Fibroblast of lung (primary cell): ENCODE measurements at regions not wholly inside any gene's neighbourhood (a gene's known extent, or its start where the extent isn't known, plus 50 kb on each side); places are given as distances from the start of the nearest gene placed in this dataset.
"Not testable (repeated sequence)": the region's sequence is repeated elsewhere in the genome, so short reads cannot be mapped to it uniquely, and the experiment has no call there.

Experiments used
- DNase-seq, 2 donors: peaks; one replicate each; pipeline versions ENCODE4 v3.0.0 to v3.0.0-alpha.2; 2010; ENCODE audit warnings: low read depth in 2 of 2
- H2AFZ ChIP-seq: 2 replicates; pipeline ENCODE4 v1.5.1; 2012; ENCODE audit warnings: low read length, control low read depth, inconsistent platforms
- H3K27ac ChIP-seq: 2 replicates; pipeline ENCODE4 v1.5.1; 2011; ENCODE audit warnings: low read length, control low read depth; ENCODE audit not compliant: insufficient read depth
- H3K27me3 ChIP-seq: 2 replicates; pipeline ENCODE4 v1.5.1; 2011; ENCODE audit warnings: mild to moderate bottlenecking, low read length; ENCODE audit not compliant: control insufficient read depth, insufficient read depth
- H3K36me3 ChIP-seq: 2 replicates; pipeline ENCODE4 v1.5.1; 2011; ENCODE audit warnings: low read length; ENCODE audit not compliant: control insufficient read depth, insufficient read depth
- H3K4me1 ChIP-seq: 2 replicates; pipeline ENCODE4 v1.5.1; 2011; ENCODE audit warnings: low read length; ENCODE audit not compliant: control insufficient read depth, insufficient read depth; ENCODE audit errors: extremely low read depth
- H3K4me2 ChIP-seq: 2 replicates; pipeline ENCODE4 v1.5.1; 2011; ENCODE audit warnings: low read length, control low read depth; ENCODE audit not compliant: insufficient read depth; ENCODE audit errors: extremely low read depth
- H3K4me3 ChIP-seq, 4 experiments: fragments of 200-600 bp in 1 of 4; sonication (generic) in 1 of 4; replicated peaks in 1 of 4; 2 replicates each; pipeline ENCODE4 v1.5.1; 2011 to 2016; ENCODE audit warnings: low read length in 4 of 4, low read depth in 3 of 4, mild to moderate bottlenecking in 3 of 4, control low read depth in 2 of 4, inconsistent platforms in 1 of 4, mixed read lengths in 1 of 4; ENCODE audit not compliant: insufficient read depth in 1 of 4; ENCODE audit errors: control extremely low read depth in 1 of 4
- H3K79me2 ChIP-seq: 2 replicates; pipeline ENCODE4 v1.5.1; 2012; ENCODE audit warnings: mild to moderate bottlenecking, low read length, inconsistent platforms; ENCODE audit not compliant: control insufficient read depth, insufficient read depth
- H3K9ac ChIP-seq: 2 replicates; pipeline ENCODE4 v1.5.1; 2011; ENCODE audit warnings: mild to moderate bottlenecking, low read length, control low read depth; ENCODE audit not compliant: insufficient read depth
- H3K9me3 ChIP-seq: 2 replicates; pipeline ENCODE4 v1.5.1; 2012; ENCODE audit warnings: low read depth, low read length; ENCODE audit not compliant: control insufficient read depth, insufficient read depth
- H4K20me1 ChIP-seq: 2 replicates; pipeline ENCODE4 v1.5.1; 2011; ENCODE audit warnings: low read length; ENCODE audit not compliant: control insufficient read depth, insufficient read depth; ENCODE audit errors: extremely low read depth
- EZH2 ChIP-seq: IDR thresholded peaks from 2 replicates; pipeline ENCODE4 v1.5.1; 2012; ENCODE audit warnings: low read length, control low read depth, mild to moderate bottlenecking; ENCODE audit errors: missing control alignments
- TF ChIP-seq, protein P1 (sequence below), 2 donors: IDR thresholded peaks in 1 of 2; conservative IDR thresholded peaks in 1 of 2; 1 replicate in 1 of 2; 2 replicates in 1 of 2; pipeline ENCODE4 v1.5.1; 2011 to 2012; ENCODE audit warnings: low read length in 2 of 2, control low read depth in 1 of 2, inconsistent platforms in 1 of 2, low read depth in 1 of 2, mild to moderate bottlenecking in 1 of 2

DNA sequence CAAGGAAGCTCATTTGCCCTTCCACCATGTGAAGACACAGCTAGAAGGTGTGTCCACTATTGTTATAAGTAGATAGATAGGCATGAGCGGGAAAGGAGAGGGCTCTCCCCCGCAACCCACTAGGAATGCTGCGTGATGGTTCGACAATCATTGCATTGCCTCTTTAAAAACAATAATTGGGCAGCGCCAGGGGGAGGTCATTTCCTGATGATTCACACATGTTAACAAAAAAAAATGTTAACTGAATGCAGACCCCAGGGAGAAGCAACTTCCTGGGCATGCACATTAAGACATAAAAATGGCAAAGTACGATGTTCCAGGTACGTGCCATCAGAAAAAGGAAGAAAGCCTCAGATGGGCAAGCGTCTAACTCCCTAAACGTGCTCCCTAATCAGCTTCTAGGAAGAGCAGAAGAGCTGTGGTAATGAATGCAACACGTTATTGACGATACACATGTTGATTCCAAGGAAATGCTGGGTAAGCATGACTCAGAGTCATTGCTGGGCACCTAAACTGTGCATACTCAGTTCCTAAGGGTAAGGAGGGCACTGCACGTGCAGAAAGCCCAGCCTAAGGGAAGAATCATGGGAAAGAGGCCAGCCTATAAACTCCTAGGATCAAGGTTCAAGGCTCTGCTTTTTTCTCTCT is 113.7 kb downstream of the FAM217A start:
- Histone ChIP-seq H3K27me3 (no peaks in the 10 kb centered on the region), H3K4me1 (no peaks in the 10 kb centered on the region), H3K4me3 (no peak overlapping the region), H3K36me3 (no peaks in the 10 kb centered on the region), H3K9me3 (no peaks in the 10 kb centered on the region), H4K20me1 (no peaks in the 10 kb centered on the region), H2AFZ (no peak overlapping the region), H3K27ac (no peak overlapping the region), H3K9ac (no peak overlapping the region), H3K79me2 (no peaks in the 10 kb centered on the region), H3K4me2 (no peak overlapping the region)
- TF ChIP-seq, protein P1, sequence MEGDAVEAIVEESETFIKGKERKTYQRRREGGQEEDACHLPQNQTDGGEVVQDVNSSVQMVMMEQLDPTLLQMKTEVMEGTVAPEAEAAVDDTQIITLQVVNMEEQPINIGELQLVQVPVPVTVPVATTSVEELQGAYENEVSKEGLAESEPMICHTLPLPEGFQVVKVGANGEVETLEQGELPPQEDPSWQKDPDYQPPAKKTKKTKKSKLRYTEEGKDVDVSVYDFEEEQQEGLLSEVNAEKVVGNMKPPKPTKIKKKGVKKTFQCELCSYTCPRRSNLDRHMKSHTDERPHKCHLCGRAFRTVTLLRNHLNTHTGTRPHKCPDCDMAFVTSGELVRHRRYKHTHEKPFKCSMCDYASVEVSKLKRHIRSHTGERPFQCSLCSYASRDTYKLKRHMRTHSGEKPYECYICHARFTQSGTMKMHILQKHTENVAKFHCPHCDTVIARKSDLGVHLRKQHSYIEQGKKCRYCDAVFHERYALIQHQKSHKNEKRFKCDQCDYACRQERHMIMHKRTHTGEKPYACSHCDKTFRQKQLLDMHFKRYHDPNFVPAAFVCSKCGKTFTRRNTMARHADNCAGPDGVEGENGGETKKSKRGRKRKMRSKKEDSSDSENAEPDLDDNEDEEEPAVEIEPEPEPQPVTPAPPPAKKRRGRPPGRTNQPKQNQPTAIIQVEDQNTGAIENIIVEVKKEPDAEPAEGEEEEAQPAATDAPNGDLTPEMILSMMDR (conservative IDR thresholded peaks at IDR 0.05 in 1 of 2, IDR thresholded peaks at IDR 0.05 in 1 of 2; ENCODE audit: low read depth in 1 of 2, low read length in 2 of 2), result no peak
- DNase-seq, result peak in 1 of 2 donors; percentile 50

DNA sequence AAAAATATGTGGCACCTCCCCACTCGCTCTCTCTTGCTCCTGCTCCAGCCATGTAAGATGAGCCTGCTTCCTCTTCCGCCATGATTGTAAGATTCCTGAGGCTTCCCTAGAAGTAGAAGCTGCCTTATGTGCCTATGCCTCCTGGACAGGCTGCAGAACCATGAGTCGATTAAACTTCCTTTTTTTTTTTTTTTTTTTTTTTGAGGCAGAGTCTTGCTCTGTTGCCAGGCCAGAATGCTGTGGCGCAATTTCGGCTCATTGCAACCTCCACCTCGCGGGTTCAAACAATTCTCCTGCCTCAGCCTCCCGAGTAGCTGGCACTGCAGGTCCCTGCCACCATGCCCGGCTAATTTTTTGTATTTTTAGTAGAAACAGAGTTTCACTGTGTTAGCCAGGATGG is 112.5 kb downstream of the FAM217A start:
- Histone ChIP-seq H4K20me1 (no peaks in the 10 kb centered on the region), H3K4me1 (no peaks in the 10 kb centered on the region), H3K36me3 (no peaks in the 10 kb centered on the region), H3K27me3 (no peaks in the 10 kb centered on the region), H3K79me2 (no peaks in the 10 kb centered on the region), H3K9ac (no peak overlapping the region), H3K27ac (no peak overlapping the region), H2AFZ (no peak overlapping the region), H3K4me2 (no peak overlapping the region), H3K9me3 (no peaks in the 10 kb centered on the region), H3K4me3 (no peak overlapping the region)
- no peak for DNase-seq
- TF ChIP-seq, protein P1 (conservative IDR thresholded peaks at IDR 0.05 in 1 of 2, IDR thresholded peaks at IDR 0.05 in 1 of 2; ENCODE audit: low read depth in 1 of 2, low read length in 2 of 2), result no peak
- TF ChIP-seq EZH2, result no peak

DNA sequence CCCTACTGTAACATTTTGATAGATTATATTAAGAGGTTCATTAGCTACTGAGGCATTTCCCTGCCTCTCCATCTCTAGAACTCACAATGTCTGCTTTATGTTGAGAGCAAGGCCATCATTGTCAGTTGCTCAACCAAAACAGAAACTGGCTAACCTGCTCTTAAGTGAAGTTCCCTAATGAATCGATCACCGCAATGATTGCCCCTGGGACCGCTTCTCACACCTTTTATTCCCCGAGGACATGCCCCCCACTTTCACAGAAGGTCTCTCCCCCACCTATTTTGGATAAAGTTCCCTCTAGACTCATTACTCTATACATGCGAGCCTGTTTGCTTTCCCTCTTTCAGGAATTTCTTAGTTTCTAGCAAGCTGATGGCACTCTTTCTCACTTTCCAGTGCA is 108.8 kb downstream of the FAM217A start:
- Histone ChIP-seq H3K4me3 (no peak overlapping the region), H3K27me3 (no peaks in the 10 kb centered on the region), H3K36me3 (no peaks in the 10 kb centered on the region), H3K4me2 (no peak overlapping the region), H3K9ac (no peak overlapping the region), H3K4me1 (no peaks in the 10 kb centered on the region), H3K9me3 (no peaks in the 10 kb centered on the region), H3K27ac (no peak overlapping the region), H3K79me2 (no peaks in the 10 kb centered on the region), H2AFZ (no peak overlapping the region), H4K20me1 (no peaks in the 10 kb centered on the region)
- TF ChIP-seq, protein P1 (conservative IDR thresholded peaks at IDR 0.05 in 1 of 2, IDR thresholded peaks at IDR 0.05 in 1 of 2; ENCODE audit: low read depth in 1 of 2, low read length in 2 of 2), result no peak
- TF ChIP-seq EZH2, result no peak
- no peak for DNase-seq

DNA sequence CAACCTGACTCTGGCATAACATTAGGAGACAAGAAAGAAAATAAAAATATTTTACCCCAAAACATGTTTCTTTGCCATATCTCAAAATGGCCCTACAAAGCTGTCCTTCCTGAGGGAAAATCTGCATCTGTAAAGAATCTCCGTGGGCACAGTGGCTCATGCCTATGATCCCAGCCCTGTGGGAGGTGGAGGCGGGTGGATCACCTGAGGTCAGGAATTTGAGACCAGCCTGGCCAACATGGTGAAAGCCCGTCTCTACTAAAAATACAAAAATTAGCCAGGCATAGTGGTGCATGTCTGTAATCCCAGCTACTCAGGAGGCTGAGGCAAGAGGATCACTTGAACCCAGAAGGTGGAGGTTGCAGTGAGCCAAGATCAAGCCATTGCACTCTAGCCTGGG is 105.8 kb downstream of the FAM217A start:
- H3K79me2 ChIP-seq, H3K36me3 ChIP-seq, H2AFZ ChIP-seq, H4K20me1 ChIP-seq, DNase-seq, H3K9me3 ChIP-seq, H3K27ac ChIP-seq, H3K9ac ChIP-seq, H3K4me2 ChIP-seq, H3K4me1 ChIP-seq, H3K4me3 ChIP-seq, H3K27me3 ChIP-seq: not testable (repeated sequence)
